AG09319 (cell line): ENCODE measurements at regions not wholly inside any gene's neighbourhood (a gene's known extent, or its start where the extent isn't known, plus 50 kb on each side); places are given as distances from the start of the nearest gene placed in this dataset.

Experiments
- DNase-seq: peaks from one replicate; pipeline ENCODE4 v3.0.0-alpha.2; 2010; ENCODE audit warnings: low read depth; ENCODE audit errors: extremely low read depth
- TF ChIP-seq, protein P1 (sequence below): IDR thresholded peaks from 2 replicates; pipeline ENCODE4 v1.5.1; 2011; ENCODE audit warnings: low read depth, mild to moderate bottlenecking, inconsistent platforms, low read length, moderate library complexity

DNA sequence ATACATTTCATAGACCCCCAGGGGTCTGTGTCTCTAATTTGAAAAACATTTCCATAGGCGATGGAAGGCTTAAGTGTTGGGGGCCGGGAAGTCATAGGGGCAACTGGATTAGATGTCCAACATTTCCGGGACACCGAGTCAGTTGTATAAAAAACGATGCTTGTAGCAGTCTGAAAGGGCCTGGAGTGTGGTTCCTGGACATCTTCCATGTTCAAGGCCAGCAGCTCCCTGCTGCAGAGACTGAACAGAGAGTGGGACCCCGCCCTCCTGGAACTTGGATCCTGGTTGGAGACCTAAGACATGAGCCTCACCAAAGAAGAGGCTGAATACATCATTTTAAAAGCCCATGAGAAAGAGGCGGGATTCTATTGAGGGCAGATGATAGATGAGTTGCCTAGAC, 82.0 kb upstream of the ZNF423 start:
- TF ChIP-seq, protein P1, sequence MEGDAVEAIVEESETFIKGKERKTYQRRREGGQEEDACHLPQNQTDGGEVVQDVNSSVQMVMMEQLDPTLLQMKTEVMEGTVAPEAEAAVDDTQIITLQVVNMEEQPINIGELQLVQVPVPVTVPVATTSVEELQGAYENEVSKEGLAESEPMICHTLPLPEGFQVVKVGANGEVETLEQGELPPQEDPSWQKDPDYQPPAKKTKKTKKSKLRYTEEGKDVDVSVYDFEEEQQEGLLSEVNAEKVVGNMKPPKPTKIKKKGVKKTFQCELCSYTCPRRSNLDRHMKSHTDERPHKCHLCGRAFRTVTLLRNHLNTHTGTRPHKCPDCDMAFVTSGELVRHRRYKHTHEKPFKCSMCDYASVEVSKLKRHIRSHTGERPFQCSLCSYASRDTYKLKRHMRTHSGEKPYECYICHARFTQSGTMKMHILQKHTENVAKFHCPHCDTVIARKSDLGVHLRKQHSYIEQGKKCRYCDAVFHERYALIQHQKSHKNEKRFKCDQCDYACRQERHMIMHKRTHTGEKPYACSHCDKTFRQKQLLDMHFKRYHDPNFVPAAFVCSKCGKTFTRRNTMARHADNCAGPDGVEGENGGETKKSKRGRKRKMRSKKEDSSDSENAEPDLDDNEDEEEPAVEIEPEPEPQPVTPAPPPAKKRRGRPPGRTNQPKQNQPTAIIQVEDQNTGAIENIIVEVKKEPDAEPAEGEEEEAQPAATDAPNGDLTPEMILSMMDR: no peak
- no peak for DNase-seq

DNA sequence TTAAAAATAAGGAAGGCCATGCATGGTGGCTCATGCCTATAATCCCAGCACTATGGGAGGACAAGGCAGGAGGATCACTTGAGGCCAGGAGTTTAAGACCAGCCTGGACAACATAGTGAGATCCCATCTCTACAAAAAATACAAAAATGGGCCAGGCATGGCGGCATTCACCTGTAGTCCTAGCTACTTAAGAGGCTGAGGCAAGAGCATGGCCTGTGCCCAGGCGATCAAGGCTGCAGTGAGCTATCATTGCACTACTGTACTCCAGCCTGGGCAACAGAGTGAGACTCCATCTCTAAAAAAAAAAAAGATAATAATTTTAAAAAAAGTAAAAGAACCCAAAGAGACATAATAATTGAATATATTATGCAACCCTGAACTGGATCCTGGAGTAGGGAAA, 83.6 kb upstream of the ZNF423 start:
- DNase-seq: no peak
- TF ChIP-seq, protein P1: no peak

DNA sequence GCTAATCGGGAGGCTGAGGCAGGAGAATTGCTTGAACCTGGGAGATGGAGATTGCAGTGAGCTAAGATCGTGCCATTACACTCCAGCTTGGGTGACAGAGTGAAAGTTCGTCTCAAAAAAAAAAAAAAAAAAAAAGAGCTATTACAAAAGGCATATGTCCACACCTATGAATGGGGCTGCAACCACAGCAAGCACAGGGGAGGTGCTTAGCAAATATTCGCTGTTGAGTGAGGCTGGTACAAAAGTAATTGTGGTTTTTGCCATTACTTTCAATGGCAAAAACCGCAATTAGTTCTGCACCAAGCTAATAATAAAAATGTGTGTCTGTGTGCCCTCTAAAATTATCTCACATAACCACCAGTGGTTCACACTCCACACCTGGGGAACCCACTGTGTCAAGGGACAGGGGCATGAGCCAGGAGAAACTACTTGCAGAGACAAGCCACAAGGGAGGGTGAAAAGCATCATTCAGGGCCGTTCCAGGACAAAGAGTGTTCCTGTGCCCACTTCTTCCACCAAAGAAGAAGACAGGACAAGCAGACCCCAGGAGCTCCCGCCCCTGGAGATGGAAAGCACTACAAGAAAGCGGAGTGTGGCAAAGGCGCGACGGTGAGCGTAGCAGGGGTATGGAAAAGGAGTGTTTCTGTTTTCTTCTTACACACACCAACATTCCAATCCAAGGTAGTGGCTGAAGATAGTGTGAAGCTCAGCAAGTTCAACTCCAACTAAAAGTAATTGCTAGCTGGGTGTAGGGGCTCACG, 84.4 kb upstream of the CNEP1R1 start:
- TF ChIP-seq, protein P1: no peak
- DNase-seq: no peak

DNA sequence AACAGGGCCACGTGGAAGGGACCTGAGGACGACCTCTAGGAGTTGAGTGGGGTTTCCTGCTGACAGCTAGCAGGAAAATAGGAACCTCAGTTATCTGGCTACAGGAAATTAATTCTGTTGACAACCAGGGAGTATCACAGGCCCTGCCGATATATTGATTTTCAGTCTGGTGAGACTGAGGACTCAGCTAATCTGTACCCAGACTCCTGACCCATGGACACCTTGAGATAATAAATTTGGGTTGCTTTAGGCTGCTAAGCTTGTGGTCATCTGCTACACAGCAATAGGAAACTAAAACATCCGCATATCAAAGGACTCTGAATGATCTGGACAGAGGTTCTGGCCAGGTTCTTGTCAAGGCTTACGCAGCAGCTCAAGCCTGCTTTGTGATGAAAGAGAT, 80.8 kb upstream of the CNEP1R1 start:
- TF ChIP-seq, protein P1: no peak
- no peak for DNase-seq

DNA sequence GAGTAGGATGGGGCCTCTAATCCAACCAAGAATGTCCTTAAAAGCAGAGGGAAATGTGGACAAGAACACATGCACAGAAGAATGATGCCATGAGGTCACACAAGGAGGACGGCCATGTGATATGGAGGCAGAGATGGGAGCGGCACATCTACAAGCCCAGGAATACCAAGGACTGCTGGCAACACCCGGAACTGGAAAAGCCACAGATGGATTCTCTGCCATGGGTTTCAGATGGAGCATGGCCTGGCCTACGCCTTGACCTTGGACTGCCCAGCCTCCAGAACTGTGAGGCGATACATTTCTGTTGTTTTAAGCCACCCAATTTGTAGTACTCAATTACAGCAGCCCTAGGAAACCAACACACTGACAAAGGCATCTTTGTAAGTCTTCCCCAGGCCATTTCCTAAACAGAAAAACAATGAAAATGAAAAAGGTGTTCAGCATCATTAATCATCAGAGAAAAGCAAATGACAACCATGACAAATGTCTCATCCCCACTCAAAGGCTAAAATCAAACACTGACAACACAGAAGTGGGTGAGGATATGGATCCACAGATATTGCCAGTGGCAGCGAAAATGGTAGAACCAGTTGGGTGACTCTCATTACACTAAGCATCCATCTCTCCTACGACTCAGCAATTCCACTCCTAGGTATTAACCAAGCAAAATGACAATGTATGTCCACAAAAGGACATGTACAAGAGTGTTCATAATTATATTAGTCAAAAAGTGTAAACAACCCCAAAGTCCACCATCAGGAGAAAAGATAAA, 76.9 kb upstream of the CNEP1R1 start:
- TF ChIP-seq, protein P1: no peak
- no peak for DNase-seq

DNA sequence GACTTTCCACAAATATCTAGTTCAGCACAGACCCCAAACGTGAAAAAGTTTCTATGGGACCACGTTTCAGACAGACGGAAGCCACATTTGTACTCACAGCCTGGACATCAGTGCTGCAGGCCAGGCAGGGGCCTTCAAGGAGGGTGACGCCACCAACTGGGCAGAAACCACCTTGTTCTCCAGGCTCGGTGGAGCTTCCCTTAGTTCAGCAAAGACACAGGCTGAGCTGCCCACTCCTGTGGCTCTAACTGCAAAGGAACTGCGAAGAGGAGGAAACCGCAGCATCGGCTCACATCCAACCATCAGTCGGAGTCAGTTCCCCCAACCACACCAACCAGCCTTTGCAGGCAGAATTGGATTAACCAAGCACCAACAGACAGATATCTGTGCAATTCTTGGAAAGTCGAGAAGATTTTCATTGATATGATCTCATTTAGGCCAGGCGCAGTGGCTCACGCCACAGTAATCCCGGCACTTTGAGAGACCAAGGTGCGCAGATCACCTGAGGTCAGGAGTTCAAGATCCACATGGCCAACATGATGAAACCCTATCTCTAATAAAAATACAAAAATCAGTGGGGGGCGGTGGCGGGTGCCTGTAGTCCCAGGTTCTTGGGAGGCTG, 73.3 kb upstream of the CNEP1R1 start:
- TF ChIP-seq, protein P1: no peak
- DNase-seq: no peak

DNA sequence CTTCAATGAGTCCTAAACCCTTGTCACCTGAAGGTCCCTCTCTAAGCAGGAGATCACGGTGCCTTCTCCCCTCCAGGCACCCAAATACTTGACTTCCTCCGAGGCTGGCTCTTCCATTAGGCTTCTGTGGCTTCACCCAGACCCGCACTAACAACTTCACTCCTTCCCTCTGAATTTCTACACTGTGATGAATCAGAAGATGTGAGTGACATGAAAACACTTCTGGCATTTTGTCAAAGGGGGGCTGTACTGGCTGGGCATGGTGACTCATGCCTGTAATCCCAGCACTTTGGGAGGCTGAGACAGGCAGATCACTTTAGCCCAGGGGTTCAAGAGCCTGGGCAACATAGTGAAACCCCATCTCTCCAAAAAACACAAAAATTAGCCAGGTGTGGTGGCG, 72.6 kb upstream of the CNEP1R1 start:
- DNase-seq: no peak
- TF ChIP-seq, protein P1: no peak
